D721Med (cell line): ENCODE measurements at regions not wholly inside any gene's neighbourhood (a gene's known extent, or its start where the extent isn't known, plus 50 kb on each side); places are given as distances from the start of the nearest gene placed in this dataset.
A peak's percentile ranks its signal among the peaks of the same experiment; 100 is the strongest.

Experiments used
- DNase-seq: peaks from one replicate; pipeline ENCODE4 v3.0.0; 2011; ENCODE audit warnings: low spot score; ENCODE audit not compliant: insufficient read length
- FAIRE-seq: peaks from 2 replicates; lab custom pipeline; 2011; peaks lifted over from hg19 to GRCh38; lab: Jason Lieb, UNC
- TF ChIP-seq, protein P1 (sequence below): IDR thresholded peaks from 2 replicates; pipeline ENCODE4 v1.5.1; 2012; ENCODE audit warnings: mild to moderate bottlenecking, control low read depth; ENCODE audit not compliant: insufficient read depth; ENCODE audit errors: missing control alignments

DNA sequence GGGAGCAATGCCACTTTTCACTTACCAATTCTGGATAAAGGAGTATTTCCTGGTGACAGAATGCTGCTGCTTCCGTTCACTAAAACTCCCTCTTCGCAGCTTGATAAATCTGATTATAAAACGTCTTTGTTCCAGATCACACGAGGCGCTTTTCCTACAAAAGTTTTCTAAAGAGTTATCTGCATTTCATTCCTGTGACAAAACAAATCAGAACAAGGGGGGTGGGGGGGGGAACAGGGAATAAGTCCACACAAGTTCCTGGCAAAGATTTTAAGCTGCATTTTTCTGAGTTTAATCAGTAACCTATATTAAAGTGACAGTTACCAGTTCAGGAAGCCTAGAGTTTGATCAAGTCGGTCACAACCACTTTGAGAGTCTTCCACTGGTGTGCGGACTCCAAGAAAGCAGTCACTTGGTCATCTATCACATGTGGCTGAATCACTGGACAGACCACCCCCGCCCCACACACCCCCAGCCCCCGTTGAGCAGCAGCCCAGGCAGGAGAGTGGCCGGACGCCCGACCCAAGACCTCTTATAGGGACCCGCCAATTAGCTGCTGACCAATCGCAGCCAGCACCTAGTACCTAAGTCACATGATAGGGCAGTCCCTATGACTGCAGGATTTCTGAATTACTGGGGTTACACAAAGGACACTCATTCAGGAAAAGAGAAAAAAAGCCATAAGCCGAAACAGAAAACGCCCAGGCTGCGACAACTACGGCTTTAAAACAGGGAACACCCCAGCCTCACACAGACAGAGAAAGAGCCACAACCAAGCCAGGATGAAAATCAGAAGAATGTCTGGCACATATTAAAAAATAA lies 569.3 kb upstream of the DIPK2B start:
- FAIRE-seq (no peak), DNase-seq (no peak)
- TF ChIP-seq, protein P1, sequence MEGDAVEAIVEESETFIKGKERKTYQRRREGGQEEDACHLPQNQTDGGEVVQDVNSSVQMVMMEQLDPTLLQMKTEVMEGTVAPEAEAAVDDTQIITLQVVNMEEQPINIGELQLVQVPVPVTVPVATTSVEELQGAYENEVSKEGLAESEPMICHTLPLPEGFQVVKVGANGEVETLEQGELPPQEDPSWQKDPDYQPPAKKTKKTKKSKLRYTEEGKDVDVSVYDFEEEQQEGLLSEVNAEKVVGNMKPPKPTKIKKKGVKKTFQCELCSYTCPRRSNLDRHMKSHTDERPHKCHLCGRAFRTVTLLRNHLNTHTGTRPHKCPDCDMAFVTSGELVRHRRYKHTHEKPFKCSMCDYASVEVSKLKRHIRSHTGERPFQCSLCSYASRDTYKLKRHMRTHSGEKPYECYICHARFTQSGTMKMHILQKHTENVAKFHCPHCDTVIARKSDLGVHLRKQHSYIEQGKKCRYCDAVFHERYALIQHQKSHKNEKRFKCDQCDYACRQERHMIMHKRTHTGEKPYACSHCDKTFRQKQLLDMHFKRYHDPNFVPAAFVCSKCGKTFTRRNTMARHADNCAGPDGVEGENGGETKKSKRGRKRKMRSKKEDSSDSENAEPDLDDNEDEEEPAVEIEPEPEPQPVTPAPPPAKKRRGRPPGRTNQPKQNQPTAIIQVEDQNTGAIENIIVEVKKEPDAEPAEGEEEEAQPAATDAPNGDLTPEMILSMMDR = no peak

DNA sequence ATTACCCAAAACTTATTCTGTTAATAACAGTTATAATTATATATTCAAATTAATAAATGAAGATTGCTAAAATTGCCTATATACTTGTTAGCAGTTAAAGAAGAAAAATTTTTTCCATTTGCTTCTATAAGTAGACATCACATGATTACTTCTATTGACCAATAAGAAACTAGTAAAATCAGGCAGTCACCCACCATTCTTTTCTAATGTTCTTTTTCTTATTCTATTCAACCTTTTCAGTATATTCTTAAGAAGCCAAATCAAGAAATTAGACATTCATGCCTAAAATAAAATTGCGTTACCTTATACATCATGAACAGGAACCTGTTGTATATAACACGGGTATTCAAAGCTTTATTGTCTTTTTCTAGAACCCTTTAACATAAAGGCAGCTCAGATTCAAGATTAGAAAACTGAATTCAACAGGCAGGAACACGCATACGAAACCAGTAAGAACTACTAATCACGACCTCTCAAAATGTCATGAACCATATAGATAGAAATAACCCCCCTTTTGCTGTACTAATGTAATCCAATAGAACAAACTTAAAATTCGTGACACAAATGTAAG lies 568.1 kb upstream of the DIPK2B start:
- TF ChIP-seq, protein P1 = no peak
- DNase-seq = no peak
- FAIRE-seq = peak; percentile 53

DNA sequence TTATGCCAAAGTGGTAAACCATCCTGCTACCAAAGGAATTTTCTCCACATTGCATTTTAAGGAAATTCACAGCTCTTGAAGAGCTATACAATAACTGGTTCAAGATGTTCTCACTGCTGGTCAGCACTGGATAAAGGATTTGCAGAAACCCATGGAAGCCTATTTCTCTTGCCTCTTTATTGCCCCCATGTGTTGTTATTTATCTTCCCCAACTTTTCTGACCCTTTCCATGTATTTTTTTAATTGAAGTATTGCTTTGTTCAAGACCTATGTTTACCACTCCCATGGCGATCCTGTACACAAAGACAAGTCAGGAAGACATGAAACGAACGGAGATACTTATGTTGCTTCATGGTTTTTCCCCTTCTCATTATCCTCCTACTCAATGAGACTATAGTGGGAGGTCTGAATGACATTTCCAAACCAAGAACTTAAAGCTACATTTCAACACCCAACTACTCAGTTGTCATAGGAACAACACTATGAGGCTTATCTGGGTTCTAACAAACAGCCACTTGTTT lies 566.4 kb upstream of the DIPK2B start:
- DNase-seq (no peak), FAIRE-seq (no peak)
- TF ChIP-seq, protein P1 = no peak

DNA sequence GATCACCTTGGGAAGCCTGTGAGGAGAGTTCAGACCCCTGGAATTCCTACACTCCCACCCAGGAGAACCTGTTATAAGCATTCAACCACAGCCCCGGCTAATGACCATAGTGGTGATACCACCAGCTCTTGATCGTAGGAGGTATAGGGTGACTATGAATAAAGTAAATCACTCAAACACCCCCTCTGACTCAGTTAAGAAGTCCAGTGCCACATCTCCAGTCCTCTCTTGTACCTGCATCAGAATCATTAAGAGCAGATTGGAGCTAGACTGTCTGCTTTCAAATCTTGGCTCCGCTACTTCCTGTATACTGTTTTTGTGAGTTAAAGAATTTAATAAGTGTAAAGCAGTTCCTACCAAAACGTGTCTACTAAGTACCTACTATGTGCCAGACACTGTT lies 565.1 kb upstream of the DIPK2B start:
- TF ChIP-seq, protein P1 = no peak
- no peak for FAIRE-seq
- DNase-seq = no peak

DNA sequence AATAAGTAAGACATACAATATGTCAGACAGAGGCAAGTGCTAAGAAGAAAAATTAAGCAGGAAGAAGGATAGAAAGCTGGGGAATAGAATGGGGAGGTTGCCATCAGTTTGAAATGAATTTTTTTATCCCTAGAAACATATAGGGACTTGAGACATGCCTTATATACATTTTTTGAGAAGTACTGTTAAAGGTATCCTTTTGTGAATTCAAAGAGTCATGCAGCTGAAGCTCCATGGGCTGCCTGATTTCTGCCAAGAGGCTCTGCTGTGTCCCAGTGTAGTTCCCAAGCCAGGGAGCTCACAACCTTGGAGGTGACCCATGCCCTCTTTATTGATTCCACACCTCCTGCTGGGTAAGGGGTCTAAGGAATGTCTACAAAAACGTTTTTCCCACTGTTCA lies 564.6 kb upstream of the DIPK2B start:
- no peak for FAIRE-seq
- no peak for DNase-seq
- TF ChIP-seq, protein P1 = no peak

- no peak for DNase-seq
- TF ChIP-seq, protein P1 = no peak
- FAIRE-seq = no peak
Observed at GRCh38 chrX:45762699-45763647, 562.3 kb upstream of the DIPK2B start.
